ENCODE measurements at regions not wholly inside any gene's neighbourhood (a gene's known extent, or its start where the extent isn't known, plus 50 kb on each side); places are given as distances from the start of the nearest gene placed in this dataset.

GRCh38 chr5:33120671-33121070 lies 320.1 kb upstream of the TARS1 start:
- TF ChIP-seq CTCF (IDR thresholded peaks at IDR 0.05; ENCODE audit: low read depth, low read length, poor library complexity, severe bottlenecking) (no peak), EZH2phosphoT487 (IDR thresholded peaks at IDR 0.05; ENCODE audit: borderline replicate concordance, low read length) (no peak)

All from DOHH2 (cell line).